Spleen (tissue), 11 donors: ENCODE measurements at regions not wholly inside any gene's neighbourhood (a gene's known extent, or its start where the extent isn't known, plus 50 kb on each side); places are given as distances from the start of the nearest gene placed in this dataset.

Experiments used
- DNase-seq: peaks from one replicate; pipeline ENCODE4 v3.0.0-alpha.2; 2020
- H3K27ac ChIP-seq, 8 donors: fragments of 200-600 bp; sonication (generic) in 7 of 8; 1 replicate in 4 of 8; 2 replicates in 4 of 8; pipeline versions ENCODE4 v1.5.0 to v1.8.0; 2016 to 2021; ENCODE audit warnings: inconsistent platforms in 4 of 8, mild to moderate bottlenecking in 4 of 8, moderate library complexity in 1 of 8
- H3K27me3 ChIP-seq, 7 donors: fragments of 200-600 bp; sonication (generic) in 6 of 7; replicated peaks in 1 of 7; 1 replicate in 4 of 7; 2 replicates in 3 of 7; pipeline versions ENCODE4 v1.5.0 to v1.8.0; 2016 to 2021; ENCODE audit warnings: inconsistent platforms in 3 of 7, mild to moderate bottlenecking in 1 of 7
- H3K36me3 ChIP-seq, 6 donors: fragments of 200-600 bp; sonication (generic) in 5 of 6; 1 replicate in 4 of 6; 2 replicates in 2 of 6; pipeline versions ENCODE4 v1.5.0 to v1.8.0; 2016 to 2021; ENCODE audit warnings: inconsistent platforms in 2 of 6
- H3K4me1 ChIP-seq, 6 donors: fragments of 200-600 bp; sonication (generic) in 5 of 6; 1 replicate in 3 of 6; 2 replicates in 3 of 6; pipeline versions ENCODE4 v1.5.0 to v1.8.0; 2016 to 2021; ENCODE audit warnings: inconsistent platforms in 3 of 6
- H3K4me3 ChIP-seq, 8 donors: fragments of 200-600 bp; sonication (generic) in 7 of 8; 1 replicate in 4 of 8; 2 replicates in 4 of 8; pipeline versions ENCODE4 v1.5.0 to v1.8.0; 2016 to 2021; ENCODE audit warnings: inconsistent platforms in 4 of 8, mild to moderate bottlenecking in 4 of 8, moderate library complexity in 2 of 8
- H3K9me3 ChIP-seq, 8 donors: fragments of 200-600 bp; sonication (generic) in 7 of 8; 1 replicate in 4 of 8; 2 replicates in 4 of 8; pipeline versions ENCODE4 v1.5.0 to v1.8.0; 2016 to 2021; ENCODE audit warnings: inconsistent platforms in 4 of 8
- POLR2A ChIP-seq, 3 donors: fragments of 450-650 bp; IDR thresholded peaks; one replicate each; pipeline ENCODE4 v1.5.1; 2017; ENCODE audit warnings: antibody characterized with exemption in 3 of 3, mild to moderate bottlenecking in 1 of 3
- POLR2AphosphoS5 ChIP-seq, 3 donors: sonication (generic); formaldehyde crosslinking; IDR thresholded peaks; one replicate each; pipeline ENCODE4 v1.5.1; 2017; ENCODE audit warnings: antibody characterized with exemption in 3 of 3
- WGBS, 5 donors: extraction: QIAGEN DNeasy Blood & Tissue Kit in 3 of 5; methylation state at CpG; one replicate each; pipeline versions ENCODE4 v1.1.5 to v1.1.7; 2013 to 2018; 5-methylcytosine and 5-hydroxymethylcytosine counted together
- intact Hi-C: fragments of 100-400 bp; cut with DNase I; formaldehyde crosslinking; loops from one replicate; pipeline ENCODE4 v1.15.0; 2023; ENCODE audit warnings: low total_unique reads
- TF ChIP-seq, protein P1 (sequence below), 11 experiments: fragments of 200-600 bp in 7 of 11; fragments of 450-650 bp in 4 of 11; sonication (generic) in 4 of 11; IDR thresholded peaks in 8 of 11; conservative IDR thresholded peaks in 3 of 11; 1 replicate in 7 of 11; 2 replicates in 4 of 11; pipeline versions ENCODE4 v1.4.0 to v1.8.0; 2016 to 2021; ENCODE audit warnings: antibody characterized with exemption in 11 of 11, inconsistent platforms in 4 of 11, mild to moderate bottlenecking in 1 of 11
- donor health status: healthy with polysubstance abuse.
- donor health status: DM: no; HTN: no; CAD: no; lungs with moderate emphysema.
- donor health status: DM: no; HTN: no; CAD: no.
- donor health status: Bipolar disorder and iron deficiency.
- donor health status: healthy.
- donor health status: DM: no; HTN: no; CAD: no.
- donor health status: DM: yes; HTN: yes; CAD: no.

DNA sequence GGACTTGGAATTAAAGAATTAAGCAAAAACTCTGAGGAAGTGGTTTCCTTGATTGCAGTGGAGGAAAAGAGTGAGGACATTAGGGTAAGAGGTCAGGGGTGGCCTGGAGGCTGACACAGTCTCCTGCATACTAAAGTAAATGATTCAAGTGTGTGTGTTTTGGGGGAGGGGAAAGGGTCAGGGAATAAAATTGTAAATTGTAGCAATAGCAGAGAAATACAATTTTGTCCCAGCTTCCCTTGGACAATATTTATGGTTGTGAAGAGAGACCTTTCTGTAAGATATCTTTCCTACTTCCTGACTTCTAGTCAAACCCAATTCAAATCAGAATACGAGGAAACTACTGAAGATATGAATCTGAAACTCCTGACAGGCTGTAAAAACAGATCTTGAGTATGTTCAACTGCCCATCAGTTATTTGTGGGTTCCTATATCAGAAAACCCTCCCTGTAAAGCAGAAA lies 143.4 kb upstream of the HMGN3 start:
- no peaks in the 10 kb centered on the region for H3K36me3 ChIP-seq
- no peak for DNase-seq
- H3K4me3 ChIP-seq, result no peak overlapping the region
- H3K27ac ChIP-seq, result peak overlapping the region in 3 of 8 donors; percentile 7 to 29 (median 18)
- H3K9me3 ChIP-seq, result no peaks in the 10 kb centered on the region
- H3K27me3 ChIP-seq, result no peaks in the 10 kb centered on the region
- H3K4me1 ChIP-seq, result peaks cover 0 to 10% (median 4%) of the 10 kb centered on the region in 6 donors
- TF ChIP-seq POLR2AphosphoS5 (IDR thresholded peaks at IDR 0.05) (no peak), POLR2A (IDR thresholded peaks at IDR 0.05) (no peak)
- TF ChIP-seq, protein P1, sequence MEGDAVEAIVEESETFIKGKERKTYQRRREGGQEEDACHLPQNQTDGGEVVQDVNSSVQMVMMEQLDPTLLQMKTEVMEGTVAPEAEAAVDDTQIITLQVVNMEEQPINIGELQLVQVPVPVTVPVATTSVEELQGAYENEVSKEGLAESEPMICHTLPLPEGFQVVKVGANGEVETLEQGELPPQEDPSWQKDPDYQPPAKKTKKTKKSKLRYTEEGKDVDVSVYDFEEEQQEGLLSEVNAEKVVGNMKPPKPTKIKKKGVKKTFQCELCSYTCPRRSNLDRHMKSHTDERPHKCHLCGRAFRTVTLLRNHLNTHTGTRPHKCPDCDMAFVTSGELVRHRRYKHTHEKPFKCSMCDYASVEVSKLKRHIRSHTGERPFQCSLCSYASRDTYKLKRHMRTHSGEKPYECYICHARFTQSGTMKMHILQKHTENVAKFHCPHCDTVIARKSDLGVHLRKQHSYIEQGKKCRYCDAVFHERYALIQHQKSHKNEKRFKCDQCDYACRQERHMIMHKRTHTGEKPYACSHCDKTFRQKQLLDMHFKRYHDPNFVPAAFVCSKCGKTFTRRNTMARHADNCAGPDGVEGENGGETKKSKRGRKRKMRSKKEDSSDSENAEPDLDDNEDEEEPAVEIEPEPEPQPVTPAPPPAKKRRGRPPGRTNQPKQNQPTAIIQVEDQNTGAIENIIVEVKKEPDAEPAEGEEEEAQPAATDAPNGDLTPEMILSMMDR (IDR thresholded peaks at IDR 0.05 in 8 of 11, conservative IDR thresholded peaks at IDR 0.05 in 3 of 11), result no peak
- WGBS, 5 donors, result 3 to 9% (median 4%) methylated on average over 1 of the region's 1 CpG
- intact Hi-C loops, result no loop called here

DNA sequence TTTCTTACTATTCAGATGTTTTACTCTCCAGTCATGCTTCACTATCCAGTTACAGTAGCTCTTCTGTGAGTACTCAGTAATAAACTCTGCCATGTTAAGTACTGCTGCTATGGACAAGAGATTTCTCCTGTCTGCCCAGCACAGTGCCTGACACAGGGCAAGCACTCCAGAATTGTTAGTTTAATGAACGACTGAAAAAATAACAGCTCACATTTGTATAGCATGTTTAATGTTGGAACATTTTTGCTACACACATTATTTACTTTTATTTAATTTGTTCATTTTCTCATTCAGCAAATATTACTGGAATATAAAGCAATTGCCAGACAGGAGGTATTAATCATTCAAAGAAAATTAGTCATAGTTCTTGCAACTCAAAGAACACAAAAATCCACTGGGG lies 142.6 kb upstream of the HMGN3 start:
- TF ChIP-seq, protein P1 (IDR thresholded peaks at IDR 0.05 in 8 of 11, conservative IDR thresholded peaks at IDR 0.05 in 3 of 11), result no peak
- no peak for TF ChIP-seq POLR2A (IDR thresholded peaks at IDR 0.05)
- WGBS, 5 donors, result 76 to 90% (median 83%) methylated on average over 1 of the region's 1 CpG
- Histone ChIP-seq H3K27me3 (no peaks in the 10 kb centered on the region), H3K36me3 (no peaks in the 10 kb centered on the region), H3K27ac (no peak overlapping the region), H3K4me1 (peaks cover 0 to 10% (median 4%) of the 10 kb centered on the region in 6 donors), H3K9me3 (no peaks in the 10 kb centered on the region), H3K4me3 (no peak overlapping the region)
- no peak for DNase-seq
- intact Hi-C loops, result no loop called here

DNA sequence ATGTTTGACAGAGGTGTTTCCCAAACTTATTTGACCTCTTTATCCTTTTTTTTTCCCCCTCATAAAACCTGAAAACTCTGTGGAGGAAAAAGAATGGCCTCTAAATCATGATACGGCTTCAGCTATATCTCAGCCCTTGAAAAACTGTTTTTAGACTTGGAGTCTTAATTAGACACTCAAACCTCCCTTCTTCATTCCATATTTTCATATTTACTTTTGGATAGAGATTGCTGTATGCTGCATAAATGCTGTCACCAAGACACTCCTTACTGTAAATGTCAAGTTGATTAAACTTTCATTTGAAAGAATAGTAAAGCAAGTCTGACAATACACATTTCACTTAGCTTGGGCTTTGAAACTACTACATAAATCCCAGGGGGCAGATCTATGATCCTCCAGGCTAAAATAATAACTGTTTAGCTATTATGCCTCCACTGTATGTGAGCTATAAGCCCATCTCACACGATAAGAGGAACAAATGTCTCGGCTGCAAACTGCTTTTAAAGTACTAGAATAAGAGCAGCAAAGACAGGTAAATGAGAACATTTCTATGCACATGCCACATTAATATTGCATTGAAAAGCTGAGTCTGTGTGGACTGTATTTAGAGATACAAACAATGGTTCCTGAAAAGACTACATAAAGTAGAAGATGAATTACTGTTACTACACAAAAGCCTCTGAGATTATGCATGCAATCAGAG lies 141.3 kb upstream of the HMGN3 start:
- Histone ChIP-seq H3K4me1 (peaks cover 0 to 10% (median 4%) of the 10 kb centered on the region in 6 donors), H3K4me3 (no peak overlapping the region), H3K36me3 (no peaks in the 10 kb centered on the region), H3K27me3 (no peaks in the 10 kb centered on the region), H3K27ac (no peak overlapping the region), H3K9me3 (peaks cover 0 to 3% (median 0%) of the 10 kb centered on the region in 8 donors)
- DNase-seq, result no peak
- intact Hi-C loops, result no loop called here
- 72 to 80% (median 73%) methylated on average over 3 of the region's 3 CpGs for WGBS, 5 donors
- TF ChIP-seq POLR2AphosphoS5 (IDR thresholded peaks at IDR 0.05) (no peak), POLR2A (IDR thresholded peaks at IDR 0.05) (no peak)
- TF ChIP-seq, protein P1 (IDR thresholded peaks at IDR 0.05 in 8 of 11, conservative IDR thresholded peaks at IDR 0.05 in 3 of 11), result no peak

DNA sequence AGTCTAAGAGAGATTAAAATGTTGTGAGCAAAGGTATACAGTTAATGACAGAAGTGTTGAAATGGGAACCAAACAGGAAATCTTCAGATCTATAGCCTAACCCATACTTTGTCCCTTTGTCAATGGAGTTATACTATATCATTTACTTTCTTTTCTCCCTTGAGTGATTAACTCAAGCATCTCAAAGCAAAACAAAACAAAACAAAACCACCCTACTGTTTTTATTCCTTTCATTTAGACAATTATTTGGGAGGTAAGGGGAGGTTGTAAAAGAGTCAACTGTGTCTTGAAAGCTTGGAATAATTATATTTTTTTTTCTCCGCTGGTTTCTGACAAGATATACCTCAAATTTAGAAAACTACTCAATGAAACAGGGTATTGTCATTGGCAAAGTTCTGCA lies 139.8 kb upstream of the HMGN3 start:
- DNase-seq, result no peak
- Histone ChIP-seq H3K9me3 (peaks cover 0 to 17% (median 10%) of the 10 kb centered on the region in 8 donors), H3K27ac (no peak overlapping the region), H3K4me3 (no peak overlapping the region), H3K36me3 (no peaks in the 10 kb centered on the region), H3K4me1 (peaks cover 0 to 10% (median 4%) of the 10 kb centered on the region in 6 donors), H3K27me3 (no peaks in the 10 kb centered on the region)
- TF ChIP-seq, protein P1 (IDR thresholded peaks at IDR 0.05 in 8 of 11, conservative IDR thresholded peaks at IDR 0.05 in 3 of 11), result no peak
- TF ChIP-seq POLR2AphosphoS5 (IDR thresholded peaks at IDR 0.05), result no peak
- no peak for TF ChIP-seq POLR2A (IDR thresholded peaks at IDR 0.05)
- WGBS, 5 donors, result 92 to 98% (median 94%) methylated on average over 1 of the region's 1 CpG
- intact Hi-C loops, result no loop called here
